ENCODE measurements at regions not wholly inside any gene's neighbourhood (a gene's known extent, or its start where the extent isn't known, plus 50 kb on each side); places are given as distances from the start of the nearest gene placed in this dataset.

DNA sequence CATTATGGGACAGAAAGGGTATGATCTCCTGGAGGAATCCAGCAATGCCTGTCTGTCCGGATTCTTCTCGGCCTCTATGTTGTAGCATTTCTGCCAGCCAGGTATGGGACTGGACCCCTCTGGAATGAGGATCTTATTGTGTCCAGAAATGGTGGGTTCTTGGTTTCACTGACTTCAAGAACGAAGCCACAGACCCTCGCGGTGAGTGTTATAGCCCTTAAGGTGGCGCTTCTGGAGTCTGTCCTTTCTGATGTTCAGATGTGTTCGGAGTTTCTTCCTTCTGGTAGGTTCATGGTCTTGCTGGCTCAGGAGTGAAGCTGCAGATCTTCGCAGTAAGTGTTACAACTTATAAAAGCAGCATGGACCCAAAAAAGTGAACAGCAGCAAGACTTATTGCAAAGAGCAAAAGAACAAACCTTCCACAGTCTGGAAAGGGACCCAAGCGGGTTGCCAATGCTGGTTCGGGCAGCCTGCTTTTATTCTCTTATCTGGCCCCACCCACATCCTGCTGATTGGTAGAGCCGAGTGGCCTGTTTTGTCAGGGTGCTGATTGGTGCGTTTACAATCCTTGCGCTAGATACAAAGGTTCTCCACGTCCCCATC, 62.3 kb upstream of the IER3 start:
- no peak for DNase-seq

DNA sequence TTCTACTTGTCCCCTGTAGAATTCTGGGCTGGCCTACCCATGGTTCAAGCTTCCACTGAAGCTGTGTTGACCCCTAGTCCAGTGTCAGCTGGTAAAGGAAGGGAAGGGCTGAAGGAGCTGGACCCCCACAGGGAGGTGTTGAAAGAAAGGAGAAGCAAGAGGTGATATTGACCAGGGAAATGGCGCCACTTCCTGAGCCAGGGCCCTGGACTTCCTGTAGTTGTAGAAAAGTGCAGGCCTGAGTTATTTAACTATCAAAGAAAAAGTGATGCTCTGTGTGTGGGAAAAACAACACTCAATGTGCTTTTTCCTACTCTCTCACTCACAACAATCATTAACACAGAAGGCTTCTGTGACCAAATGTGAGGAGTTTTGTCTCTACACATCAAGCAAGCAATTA, 60.0 kb upstream of the IER3 start:
- no peak for DNase-seq

DNA sequence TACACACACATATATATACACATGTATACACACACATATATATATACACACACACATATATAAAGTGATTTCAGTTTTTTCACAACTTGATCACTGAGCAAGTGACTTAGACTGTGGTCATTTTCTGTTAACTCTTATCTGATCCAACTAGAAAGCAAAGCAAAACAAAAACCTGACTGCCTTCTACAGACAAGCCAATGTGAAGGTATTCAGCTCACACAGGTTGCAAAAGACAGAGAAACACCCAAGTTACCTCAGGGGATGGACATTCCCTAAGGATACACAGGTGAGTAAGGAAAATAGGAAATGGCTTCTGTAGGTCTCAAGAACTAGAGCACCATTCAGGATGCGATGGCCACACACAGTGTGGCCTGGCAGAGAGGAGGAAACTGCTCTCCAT, 58.4 kb upstream of the IER3 start:
- no peak for DNase-seq

DNA sequence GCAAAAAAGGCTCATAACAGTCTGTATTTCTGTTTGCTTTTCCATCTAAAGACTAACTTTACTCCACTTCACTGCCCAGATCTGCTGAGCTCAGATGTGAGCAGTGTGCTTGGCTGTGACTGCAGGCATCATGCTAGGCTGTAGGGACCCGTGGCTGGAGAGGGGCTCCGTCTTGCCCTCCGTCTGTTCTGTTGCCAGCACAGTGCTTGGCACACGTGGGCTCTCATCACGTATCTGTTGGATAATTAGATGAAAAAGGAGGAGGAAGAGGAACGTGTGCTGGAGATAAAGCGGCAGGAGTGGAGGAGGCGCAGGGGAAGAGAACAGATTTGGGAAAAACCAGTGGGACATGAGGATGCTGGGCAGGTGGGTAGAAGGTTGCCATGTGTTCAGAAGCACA, 57.6 kb upstream of the IER3 start:
- DNase-seq: no peak

DNA sequence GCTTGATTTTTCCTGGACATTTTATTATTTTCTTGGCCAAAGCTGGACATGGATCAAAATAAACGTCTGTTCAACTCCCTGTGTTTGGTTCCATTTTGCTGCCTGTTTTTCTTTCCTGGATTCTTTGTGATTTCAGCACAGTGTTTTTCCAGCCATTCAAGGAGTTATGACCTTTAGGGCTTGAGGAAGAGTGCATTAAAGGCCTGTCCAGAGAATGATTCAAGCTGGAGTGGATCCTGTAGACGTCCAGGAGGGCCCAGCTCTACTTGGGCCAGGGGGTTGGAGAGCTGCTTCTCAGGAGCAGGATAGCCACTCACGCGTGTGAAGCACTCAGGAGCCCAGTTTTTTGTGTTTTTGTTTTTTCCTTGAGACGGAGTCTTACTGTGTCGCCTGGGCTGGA, 56.5 kb upstream of the IER3 start:
- DNase-seq: no peak

DNA sequence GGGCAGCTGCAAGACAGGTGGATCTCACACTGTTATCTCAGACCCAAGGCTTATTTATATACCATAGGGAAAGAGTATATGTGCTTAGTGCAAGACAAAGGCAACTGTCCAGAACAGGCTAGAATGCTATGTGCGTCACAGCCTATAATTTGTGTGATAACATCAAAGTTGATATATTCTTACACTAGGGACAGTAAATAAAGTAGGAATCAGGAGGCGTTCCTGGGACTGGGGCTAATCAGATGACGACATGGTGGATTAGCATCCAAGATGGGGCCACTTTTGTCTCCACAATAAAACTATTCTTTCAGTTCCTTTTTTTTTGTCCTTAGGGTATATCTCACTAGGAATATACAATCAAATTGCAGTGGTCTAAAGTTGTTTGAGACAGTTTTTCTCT, 54.9 kb upstream of the IER3 start:
- no peak for DNase-seq

DNA sequence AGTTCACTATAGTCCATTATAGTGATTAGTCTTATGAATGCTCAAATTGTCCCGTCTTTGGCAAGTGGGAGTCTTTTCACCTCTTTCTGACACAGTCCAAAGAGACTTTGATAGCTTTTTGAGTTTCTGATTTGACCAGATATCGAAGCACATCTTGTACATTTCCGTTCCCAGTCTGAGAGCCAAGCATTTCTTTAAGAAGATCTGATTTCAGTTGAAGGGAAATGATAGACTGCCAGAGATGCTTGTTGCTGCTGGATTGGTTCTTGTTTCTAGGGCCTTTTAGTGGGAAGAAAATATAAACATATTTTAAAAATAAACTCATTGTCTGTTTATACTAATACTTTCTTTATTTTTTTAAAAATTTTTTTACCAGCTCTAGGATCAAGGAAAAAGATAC, 54.1 kb upstream of the IER3 start:
- no peak for DNase-seq

DNA sequence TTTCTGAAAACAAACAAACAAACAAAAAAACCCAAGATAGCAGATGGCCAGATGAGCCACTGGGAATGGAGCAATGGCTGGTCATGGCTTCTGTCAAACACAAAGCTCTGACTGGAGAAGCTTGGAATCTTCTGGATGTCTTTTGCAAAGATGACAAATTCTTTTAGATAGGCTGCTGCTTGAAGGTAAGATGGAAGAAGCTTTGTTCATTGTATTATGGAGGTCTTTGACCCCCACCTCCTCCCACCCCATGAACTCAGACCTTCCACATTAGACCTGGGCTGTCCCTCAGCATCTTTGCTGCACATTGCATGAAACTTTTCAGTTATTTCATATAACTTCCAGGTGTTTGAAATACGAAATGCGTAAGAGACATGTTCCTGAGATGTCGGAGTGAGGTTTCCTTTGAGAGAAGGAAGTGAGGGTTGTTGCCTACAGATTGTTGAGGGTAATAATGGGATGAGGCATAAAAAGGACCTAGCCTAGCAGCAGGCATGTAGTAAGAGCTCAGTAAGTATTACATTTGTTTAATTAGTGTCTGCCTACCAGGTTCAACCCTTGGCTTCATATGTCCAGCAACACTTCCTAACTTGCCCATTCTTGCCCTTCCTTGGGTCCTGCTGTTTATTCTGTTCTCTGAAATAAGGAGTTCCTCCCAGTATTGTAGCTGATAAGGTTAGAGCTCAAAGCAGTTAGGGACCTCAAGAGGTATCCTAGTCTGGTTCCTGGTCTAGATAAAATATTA, 51.4 kb upstream of the IER3 start:
- DNase-seq: no peak
